Suprapubic skin (tissue), 4 donors: ENCODE measurements at regions not wholly inside any gene's neighbourhood (a gene's known extent, or its start where the extent isn't known, plus 50 kb on each side); places are given as distances from the start of the nearest gene placed in this dataset.

ENCODE experiments used
- DNase-seq, 2 donors: peaks; one replicate each; pipeline ENCODE4 v3.0.0-alpha.2; 2019; ENCODE audit warnings: low spot score in 2 of 2
- H3K27ac ChIP-seq: fragments of 200-600 bp; sonication (generic); one replicate; pipeline ENCODE4 v1.5.1; 2019
- H3K27me3 ChIP-seq: fragments of 200-600 bp; sonication (generic); one replicate; pipeline ENCODE4 v1.5.1; 2019
- H3K36me3 ChIP-seq: fragments of 200-600 bp; sonication (generic); one replicate; pipeline ENCODE4 v1.5.1; 2019
- H3K4me1 ChIP-seq: fragments of 200-600 bp; sonication (generic); one replicate; pipeline ENCODE4 v1.5.1; 2019
- H3K4me3 ChIP-seq: fragments of 200-600 bp; sonication (generic); one replicate; pipeline ENCODE4 v1.5.1; 2019; ENCODE audit warnings: mild to moderate bottlenecking
- H3K9me3 ChIP-seq: fragments of 200-600 bp; sonication (generic); one replicate; pipeline ENCODE4 v1.5.1; 2019
- CTCF ChIP-seq, 2 donors: fragments of 200-600 bp in 1 of 2; fragments of 450-650 bp in 1 of 2; sonication (generic) in 1 of 2; IDR thresholded peaks; one replicate each; pipeline ENCODE4 v1.5.1; 2016 to 2019; ENCODE audit warnings: antibody characterized with exemption in 2 of 2, mild to moderate bottlenecking in 1 of 2, moderate library complexity in 1 of 2
- EP300 ChIP-seq: sonication (generic); formaldehyde crosslinking; IDR thresholded peaks from one replicate; pipeline ENCODE4 v1.6.1; 2017; ENCODE audit warnings: antibody characterized with exemption
- POLR2A ChIP-seq, 2 donors: fragments of 450-650 bp; IDR thresholded peaks; one replicate each; pipeline ENCODE4 v1.6.1; 2017; ENCODE audit warnings: antibody characterized with exemption in 2 of 2, mild to moderate bottlenecking in 2 of 2, moderate library complexity in 2 of 2
- POLR2AphosphoS5 ChIP-seq, 3 donors: sonication (generic); formaldehyde crosslinking; IDR thresholded peaks; one replicate each; pipeline ENCODE4 v1.6.1; 2017; ENCODE audit warnings: antibody characterized with exemption in 3 of 3
- WGBS: methylation state at CpG from one replicate; pipeline ENCODE4 v1.1.5; 2018; 5-methylcytosine and 5-hydroxymethylcytosine counted together

- H3K27ac ChIP-seq = no peak overlapping the region
- no peaks in the 10 kb centered on the region for H3K4me1 ChIP-seq
- no peaks in the 10 kb centered on the region for H3K36me3 ChIP-seq
- no peak for DNase-seq
- WGBS = 72% methylated on average over 2 of the region's 2 CpGs
- H3K27me3 ChIP-seq = no peaks in the 10 kb centered on the region
- TF ChIP-seq POLR2AphosphoS5 (IDR thresholded peaks at IDR 0.05) = no peak
- no peak for TF ChIP-seq EP300
- TF ChIP-seq POLR2A (IDR thresholded peaks at IDR 0.05) = no peak
- TF ChIP-seq CTCF (IDR thresholded peaks at IDR 0.05) = no peak
- no peaks in the 10 kb centered on the region for H3K9me3 ChIP-seq
- no peak overlapping the region for H3K4me3 ChIP-seq
Observed at GRCh38 chr11:91698845-91699244, 525.8 kb upstream of the FAT3 start.

GRCh38 chr11:91694331-91694730 is 530.3 kb upstream of the FAT3 start:
- Histone ChIP-seq H3K27me3 (no peaks in the 10 kb centered on the region), H3K4me3 (no peak overlapping the region), H3K27ac (no peak overlapping the region), H3K9me3 (no peaks in the 10 kb centered on the region), H3K4me1 (no peaks in the 10 kb centered on the region), H3K36me3 (no peaks in the 10 kb centered on the region)
- TF ChIP-seq POLR2A (IDR thresholded peaks at IDR 0.05) (no peak), CTCF (IDR thresholded peaks at IDR 0.05) (no peak), EP300 (no peak)
- DNase-seq = no peak
- 72% methylated on average over 1 of the region's 1 CpG for WGBS

GRCh38 chr11:91691872-91692271 is 532.7 kb upstream of the FAT3 start:
- Histone ChIP-seq H3K4me1 (no peaks in the 10 kb centered on the region), H3K27me3 (no peaks in the 10 kb centered on the region), H3K36me3 (no peaks in the 10 kb centered on the region), H3K9me3 (no peaks in the 10 kb centered on the region), H3K4me3 (no peak overlapping the region), H3K27ac (no peak overlapping the region)
- WGBS = 79% methylated on average over 1 of the region's 1 CpG
- no peak for DNase-seq
- no peak for TF ChIP-seq EP300
- no peak for TF ChIP-seq POLR2AphosphoS5 (IDR thresholded peaks at IDR 0.05)
- TF ChIP-seq CTCF (IDR thresholded peaks at IDR 0.05) = no peak
- no peak for TF ChIP-seq POLR2A (IDR thresholded peaks at IDR 0.05)

GRCh38 chr11:91688672-91689071 is 535.9 kb upstream of the FAT3 start:
- TF ChIP-seq CTCF (IDR thresholded peaks at IDR 0.05) = no peak
- no peak for TF ChIP-seq POLR2AphosphoS5 (IDR thresholded peaks at IDR 0.05)
- TF ChIP-seq EP300 = no peak
- TF ChIP-seq POLR2A (IDR thresholded peaks at IDR 0.05) = no peak
- H3K4me1 ChIP-seq = no peaks in the 10 kb centered on the region
- H3K36me3 ChIP-seq = no peaks in the 10 kb centered on the region
- H3K4me3 ChIP-seq = no peak overlapping the region
- no peak overlapping the region for H3K27ac ChIP-seq
- WGBS = 96% methylated on average over 1 of the region's 1 CpG
- no peaks in the 10 kb centered on the region for H3K27me3 ChIP-seq
- no peak for DNase-seq
- H3K9me3 ChIP-seq = no peaks in the 10 kb centered on the region

GRCh38 chr11:91686700-91687099 is 537.9 kb upstream of the FAT3 start:
- H3K27ac ChIP-seq = no peak overlapping the region
- H3K4me3 ChIP-seq = no peak overlapping the region
- no peaks in the 10 kb centered on the region for H3K4me1 ChIP-seq
- WGBS = 70% methylated on average over 1 of the region's 1 CpG
- TF ChIP-seq POLR2AphosphoS5 (IDR thresholded peaks at IDR 0.05) (no peak), POLR2A (IDR thresholded peaks at IDR 0.05) (no peak), EP300 (no peak)
- no peaks in the 10 kb centered on the region for H3K27me3 ChIP-seq
- no peaks in the 10 kb centered on the region for H3K9me3 ChIP-seq
- DNase-seq = no peak
- H3K36me3 ChIP-seq = no peaks in the 10 kb centered on the region

GRCh38 chr11:91686281-91686680 is 538.3 kb upstream of the FAT3 start:
- Histone ChIP-seq H3K36me3 (no peaks in the 10 kb centered on the region), H3K27ac (no peak overlapping the region), H3K27me3 (no peaks in the 10 kb centered on the region), H3K9me3 (no peaks in the 10 kb centered on the region), H3K4me3 (no peak overlapping the region), H3K4me1 (no peaks in the 10 kb centered on the region)
- TF ChIP-seq CTCF (IDR thresholded peaks at IDR 0.05) (no peak), EP300 (no peak), POLR2A (IDR thresholded peaks at IDR 0.05) (no peak), POLR2AphosphoS5 (IDR thresholded peaks at IDR 0.05) (no peak)
- WGBS = 34% methylated on average over 3 of the region's 3 CpGs
- DNase-seq = no peak
